ENCODE measurements at regions not wholly inside any gene's neighbourhood (a gene's known extent, or its start where the extent isn't known, plus 50 kb on each side); places are given as distances from the start of the nearest gene placed in this dataset.

- TF ChIP-seq GATA3 (IDR thresholded peaks at IDR 0.05; ENCODE audit: low read depth, low read length), result no peak
- no peak for TF ChIP-seq GATA2 (IDR thresholded peaks at IDR 0.05; ENCODE audit: low read depth, low read length)
These were observed 54.7 kb upstream of the ADAMTS16 start for GRCh38 chr5:5085381-5085780.
